ENCODE measurements at regions not wholly inside any gene's neighbourhood (a gene's known extent, or its start where the extent isn't known, plus 50 kb on each side); places are given as distances from the start of the nearest gene placed in this dataset.

DNA sequence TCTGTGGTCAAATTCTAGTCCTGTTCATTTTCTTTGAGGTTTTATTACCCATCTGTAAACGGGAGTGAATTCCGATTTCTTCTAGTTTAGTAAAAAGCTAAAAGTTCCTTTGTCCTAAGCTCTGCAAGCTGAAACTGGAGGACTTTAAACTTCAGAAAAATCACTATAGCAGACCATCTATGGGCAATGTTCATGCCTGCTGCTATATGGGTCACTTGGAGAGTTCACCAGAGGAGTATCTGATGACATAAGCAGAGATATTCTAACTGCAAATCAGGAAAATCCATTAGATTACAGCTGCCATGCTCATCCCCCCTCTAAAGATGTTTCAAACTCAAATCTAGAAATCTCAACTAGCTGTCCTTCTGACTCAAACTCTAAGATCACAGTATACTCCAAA, 193.0 kb upstream of the RTL1 start:
- no peak for TF ChIP-seq POLR2AphosphoS5 (IDR thresholded peaks at IDR 0.05; ENCODE audit: low read depth, low read length)
- no peak for TF ChIP-seq SPI1 (IDR thresholded peaks at IDR 0.05; ENCODE audit: low read depth, low read length)
- no peak for TF ChIP-seq TAF1 (IDR thresholded peaks at IDR 0.05; ENCODE audit: low read depth, low read length)
- no peak for TF ChIP-seq POLR2A (IDR thresholded peaks at IDR 0.05; ENCODE audit: low read depth, low read length)
- no peak for TF ChIP-seq PAX5 (IDR thresholded peaks at IDR 0.05; ENCODE audit: insufficient read depth, low read length, severe bottlenecking)
- no peak for TF ChIP-seq POU2F2 (IDR thresholded peaks at IDR 0.05; ENCODE audit: low read depth, low read length)
